ENCODE measurements at regions not wholly inside any gene's neighbourhood (a gene's known extent, or its start where the extent isn't known, plus 50 kb on each side); places are given as distances from the start of the nearest gene placed in this dataset.
"Not testable (repeated sequence)": the region's sequence is repeated elsewhere in the genome, so short reads cannot be mapped to it uniquely, and the experiment has no call there.

- no peak for DNase-seq
These were observed 501.0 kb upstream of the EDIL3 start for GRCh38 chr5:84885485-84886258.

- no peak for DNase-seq
These were observed 497.1 kb upstream of the EDIL3 start for GRCh38 chr5:84881737-84882136.

DNA sequence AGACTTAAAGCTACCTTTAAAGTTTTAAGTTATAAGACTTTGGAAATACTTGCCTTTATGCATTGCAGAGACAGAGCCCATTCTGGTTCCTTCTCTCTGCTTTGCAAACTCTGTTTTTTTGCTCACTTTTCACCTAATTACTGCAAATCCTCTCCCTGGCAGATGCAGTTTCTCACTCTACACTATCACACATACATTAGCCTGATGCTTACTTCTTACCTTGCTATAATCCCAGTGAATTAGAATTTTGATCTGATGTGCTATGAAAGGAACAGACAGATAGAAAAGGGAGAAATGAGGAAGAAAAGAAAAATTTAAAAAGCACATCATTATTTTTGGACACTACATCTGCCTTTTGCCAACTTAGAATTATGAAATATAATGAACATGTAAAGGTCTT is 489.5 kb upstream of the EDIL3 start:
- DNase-seq: no peak

- no peak for DNase-seq
These were observed 488.1 kb upstream of the EDIL3 start for GRCh38 chr5:84872768-84873167.

DNA sequence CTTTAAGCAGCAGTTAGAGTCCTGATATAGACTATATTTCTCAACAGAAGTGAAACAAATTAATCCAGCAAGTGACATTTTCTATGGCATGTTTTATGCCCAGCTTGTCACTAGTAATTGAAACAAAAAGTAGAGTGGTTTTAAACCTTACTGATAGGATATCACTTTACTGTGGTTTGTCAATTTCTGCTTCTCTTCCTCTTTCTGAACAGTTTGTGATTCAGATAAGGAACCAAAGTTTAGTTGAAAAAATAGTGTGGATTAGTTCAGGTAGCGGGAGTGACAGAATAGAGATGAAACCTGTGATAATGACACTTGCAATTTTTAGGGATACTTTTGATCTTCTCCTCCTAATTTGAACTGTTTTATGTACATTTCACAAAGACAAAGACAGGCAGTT is 485.7 kb upstream of the EDIL3 start:
- no peak for DNase-seq

- DNase-seq: no peak
These were observed 485.0 kb upstream of the EDIL3 start for GRCh38 chr5:84869675-84870074.

DNA sequence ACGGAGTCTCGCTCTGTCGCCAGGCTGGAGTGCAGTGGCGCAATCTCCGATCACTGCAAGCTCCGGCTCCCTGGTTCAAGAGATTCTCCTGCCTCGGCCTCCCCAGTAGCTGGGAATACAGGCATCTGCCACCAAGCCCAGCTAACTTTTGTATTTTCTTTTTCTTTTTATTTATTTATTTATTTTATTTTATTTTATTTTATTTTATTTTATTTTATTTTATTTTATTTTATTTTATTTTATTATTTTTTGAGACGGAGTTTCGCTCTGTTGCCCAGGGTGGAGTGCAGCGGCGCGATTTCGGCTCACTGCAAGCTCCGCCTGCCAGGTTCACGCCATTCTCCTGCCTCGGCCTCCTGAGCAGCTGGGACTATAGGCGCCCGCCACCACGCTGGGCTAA is 479.3 kb upstream of the EDIL3 start:
- not testable (repeated sequence) for DNase-seq

DNA sequence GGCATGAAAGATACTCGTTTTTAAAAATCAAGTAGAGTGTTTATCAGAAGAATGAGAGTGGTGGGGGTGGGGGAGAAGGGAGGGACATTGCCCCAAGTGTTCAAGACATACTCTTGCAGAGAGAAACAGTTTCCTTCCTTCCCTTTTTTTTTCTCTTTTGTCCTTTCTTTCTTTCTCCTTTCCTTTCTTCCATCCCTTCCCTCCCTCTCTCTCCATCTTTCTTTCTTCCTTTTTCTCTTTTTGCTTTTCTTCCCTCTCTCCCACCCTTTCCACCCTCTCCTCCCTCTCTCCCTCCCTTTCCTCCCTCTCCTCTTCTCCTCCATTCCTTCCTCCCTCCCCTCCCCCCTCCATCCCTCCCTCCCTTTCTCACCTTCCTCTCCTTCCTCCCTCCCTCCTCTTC is 478.3 kb upstream of the EDIL3 start:
- DNase-seq: no peak

DNA sequence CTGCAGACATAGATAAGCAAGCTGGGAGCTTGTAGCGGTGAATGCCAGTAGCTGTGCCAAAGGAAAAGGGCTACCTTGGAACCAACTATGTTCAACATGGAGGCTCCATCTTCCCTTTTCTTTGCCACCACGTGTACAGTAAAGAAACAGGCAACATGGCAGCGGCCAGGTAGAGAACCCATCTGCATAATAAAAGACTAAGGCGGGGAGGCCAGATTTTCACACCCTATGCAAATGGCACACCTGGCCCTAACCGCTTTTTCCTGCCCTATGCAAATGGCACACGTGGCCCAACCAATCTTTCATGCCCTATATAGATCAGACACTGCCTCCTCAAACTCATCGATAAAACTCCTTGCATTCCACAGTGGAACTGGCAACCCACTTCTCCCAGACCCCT is 477.5 kb upstream of the EDIL3 start:
- no peak for DNase-seq

- DNase-seq: no peak
These were observed 476.6 kb upstream of the EDIL3 start for GRCh38 chr5:84861306-84861705.

DNA sequence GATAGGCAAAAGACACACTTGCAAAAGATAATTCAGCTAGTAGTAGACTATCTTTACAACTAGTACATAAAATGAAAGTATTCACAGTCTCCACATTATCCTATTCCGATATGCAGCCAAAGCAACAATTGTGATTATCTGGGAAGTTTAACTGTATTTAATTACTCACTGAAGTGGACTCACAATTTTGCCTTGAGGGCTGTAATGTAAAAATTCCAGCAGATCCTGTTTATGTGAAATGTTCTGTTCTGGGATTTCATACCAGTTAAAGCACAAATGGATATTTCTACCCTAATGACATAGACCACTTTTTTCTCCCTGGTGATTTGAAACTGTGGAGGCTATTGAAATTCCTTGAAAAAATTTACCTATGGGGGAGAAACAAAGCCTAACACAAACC is 474.4 kb upstream of the EDIL3 start:
- DNase-seq: no peak

DNA sequence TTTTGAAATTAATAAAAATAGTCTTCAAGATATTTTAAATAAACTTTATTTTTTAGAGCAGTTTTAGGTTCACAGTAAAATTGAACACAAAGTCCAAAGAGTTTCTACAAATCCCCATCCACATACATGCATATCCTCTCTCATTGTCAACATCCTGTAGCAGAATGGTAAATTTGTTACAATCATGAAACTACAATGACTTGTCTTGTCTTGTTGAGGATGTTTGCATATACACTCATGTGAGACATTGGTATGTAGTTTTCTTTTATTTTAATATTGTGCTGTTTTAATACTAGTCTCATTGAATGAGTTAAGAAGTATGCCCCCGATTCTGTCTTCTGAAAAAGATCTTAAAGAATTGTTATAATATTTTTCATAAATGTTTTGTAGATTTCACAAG is 447.0 kb upstream of the EDIL3 start:
- DNase-seq: no peak

- no peak for DNase-seq
These were observed 445.6 kb upstream of the EDIL3 start for GRCh38 chr5:84830265-84830664.

DNA sequence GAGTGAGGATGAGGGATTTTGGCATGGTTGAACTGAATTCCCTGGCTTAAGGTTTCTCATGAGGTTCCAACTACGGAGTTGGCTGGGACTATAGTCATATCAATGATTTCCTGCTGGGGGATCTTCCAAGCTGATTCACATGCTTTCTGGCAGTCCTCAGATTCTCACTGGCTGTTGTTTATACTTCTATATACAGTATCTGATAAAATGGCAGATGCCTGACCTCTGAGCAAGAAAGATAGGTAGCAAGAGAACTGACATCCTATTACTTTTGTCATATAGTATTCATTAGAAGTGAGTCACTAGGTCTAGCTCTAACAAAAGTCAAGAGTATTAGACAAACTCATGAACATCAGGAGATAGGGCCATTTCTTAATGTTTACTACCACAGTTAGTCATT is 440.9 kb upstream of the EDIL3 start:
- DNase-seq: no peak

GRCh38 chr5:84821924-84822323 is 437.2 kb upstream of the EDIL3 start:
- DNase-seq: no peak

GRCh38 chr5:84817953-84818352 is 433.3 kb upstream of the EDIL3 start:
- no peak for DNase-seq

GRCh38 chr5:84816746-84817547 is 432.3 kb upstream of the EDIL3 start:
- DNase-seq: no peak

GRCh38 chr5:84816160-84816559 is 431.5 kb upstream of the EDIL3 start:
- no peak for DNase-seq

DNA sequence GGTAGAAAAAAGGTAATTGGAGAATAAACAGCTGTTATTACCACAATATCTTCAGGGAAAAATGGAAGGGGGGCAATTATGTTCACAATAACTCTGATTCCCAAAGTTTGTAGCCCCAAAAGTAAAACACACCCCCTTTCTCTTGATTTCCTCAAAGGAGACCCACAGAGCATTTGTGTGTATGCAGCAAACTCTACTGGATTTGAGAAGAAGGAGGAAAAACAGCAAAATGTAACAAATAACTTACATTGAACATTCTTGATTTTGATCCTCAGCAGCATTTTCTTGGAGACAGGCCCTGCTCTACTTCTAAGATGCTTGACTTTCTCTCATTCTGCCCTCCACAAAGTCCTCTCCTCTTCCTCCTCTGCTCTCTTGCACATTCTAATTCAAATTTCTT is 420.8 kb upstream of the EDIL3 start:
- DNase-seq: peak; percentile 18

GRCh38 chr5:84796399-84796798 is 411.7 kb upstream of the EDIL3 start:
- DNase-seq: no peak

GRCh38 chr5:84794486-84795035 is 409.9 kb upstream of the EDIL3 start:
- no peak for DNase-seq

DNA sequence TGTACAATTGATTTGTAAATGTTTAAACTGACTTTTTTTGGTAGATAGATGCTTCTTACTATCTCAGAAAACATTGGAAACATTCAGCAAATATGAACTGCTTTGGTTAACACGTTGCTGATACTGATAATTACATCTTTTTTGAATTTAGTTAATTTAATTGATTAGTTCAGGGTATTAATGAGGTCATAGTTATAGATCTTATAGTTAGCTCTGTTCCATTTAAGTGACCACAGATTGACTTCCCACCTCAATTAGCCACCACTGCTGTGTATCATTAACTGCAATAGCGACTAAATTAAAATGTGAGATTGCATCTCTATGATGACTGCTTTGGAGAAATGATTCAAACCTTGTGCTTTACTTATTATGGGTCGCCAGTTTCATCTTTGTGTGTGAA is 407.1 kb upstream of the EDIL3 start:
- no peak for DNase-seq

DNA sequence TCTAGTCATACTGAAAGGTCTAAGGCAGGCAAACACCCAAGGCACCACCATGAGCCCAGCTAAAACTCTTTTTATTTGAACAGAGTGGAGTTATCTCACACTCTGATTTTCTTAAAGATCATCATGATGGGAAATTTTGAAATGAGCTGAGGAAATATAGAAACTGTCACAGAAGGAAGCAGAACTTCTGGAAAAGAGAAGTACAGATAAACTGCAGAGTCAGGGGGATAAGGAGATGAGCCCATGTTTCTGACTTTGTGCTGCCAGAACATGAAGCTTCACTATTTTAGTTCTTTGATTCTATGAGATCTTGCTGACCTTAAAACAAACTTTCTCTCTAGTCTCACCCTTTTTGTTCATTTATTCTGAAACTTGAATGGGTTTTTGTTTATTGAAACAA is 406.5 kb upstream of the EDIL3 start:
- no peak for DNase-seq

- no peak for DNase-seq
These were observed 405.7 kb upstream of the EDIL3 start for GRCh38 chr5:84790406-84790805.
